ENCODE measurements at regions not wholly inside any gene's neighbourhood (a gene's known extent, or its start where the extent isn't known, plus 50 kb on each side); places are given as distances from the start of the nearest gene placed in this dataset.

- TF ChIP-seq MED8 (CRISPR knock-in tag; IDR thresholded peaks at IDR 0.05; ENCODE audit: insufficient replicate concordance) (no peak), ZEB1 (IDR thresholded peaks at IDR 0.05; ENCODE audit: insufficient replicate concordance, low read depth) (no peak), SRSF4 (IDR thresholded peaks at IDR 0.05; ENCODE audit: low read depth, low read length, poor library complexity, severe bottlenecking) (no peak), PHB2 (IDR thresholded peaks at IDR 0.05; ENCODE audit: partially characterized antibody) (no peak), E2F5 (CRISPR knock-in tag; conservative IDR thresholded peaks at IDR 0.05) (no peak), NCOA5 (CRISPR knock-in tag; IDR thresholded peaks at IDR 0.05) (no peak)
- TF ChIP-seq, protein P1, sequence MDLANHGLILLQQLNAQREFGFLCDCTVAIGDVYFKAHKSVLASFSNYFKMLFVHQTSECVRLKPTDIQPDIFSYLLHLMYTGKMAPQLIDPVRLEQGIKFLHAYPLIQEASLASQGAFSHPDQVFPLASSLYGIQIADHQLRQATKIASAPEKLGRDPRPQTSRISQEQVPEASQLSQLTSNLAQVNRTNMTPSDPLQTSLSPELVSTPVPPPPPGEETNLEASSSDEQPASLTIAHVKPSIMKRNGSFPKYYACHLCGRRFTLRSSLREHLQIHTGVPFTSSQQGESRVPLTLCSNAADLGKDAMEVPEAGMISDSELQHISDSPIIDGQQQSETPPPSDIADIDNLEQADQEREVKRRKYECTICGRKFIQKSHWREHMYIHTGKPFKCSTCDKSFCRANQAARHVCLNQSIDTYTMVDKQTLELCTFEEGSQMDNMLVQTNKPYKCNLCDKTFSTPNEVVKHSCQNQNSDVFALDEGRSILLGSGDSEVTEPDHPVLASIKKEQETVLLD (CRISPR knock-in tag; IDR thresholded peaks at IDR 0.05; ENCODE audit: low read depth), result no peak
- Histone ChIP-seq H3K9ac (ENCODE audit: insufficient read depth, low read depth, low read length) (no peak overlapping the region), H3K4me2 (ENCODE audit: low read depth, low read length) (no peak overlapping the region), H3K36me3 (replicated peaks in 1 of 2; ENCODE audit: control insufficient read depth in 1 of 2, insufficient read depth in 2 of 2, low read length in 2 of 2) (no peaks in the 10 kb centered on the region), H3K9me3 (ENCODE audit: low read length) (no peaks in the 10 kb centered on the region), H3K27ac (ENCODE audit: extremely low read length, insufficient read depth, low read length) (no peak overlapping the region), H3K27me3 (ENCODE audit: control insufficient read depth in 1 of 2, insufficient read depth in 2 of 2, low read length in 2 of 2) (no peaks in the 10 kb centered on the region; a peak in 2 of 5 replicates), H4K20me1 (ENCODE audit: insufficient read depth, low read length) (no peaks in the 10 kb centered on the region), H2AFZ (ENCODE audit: low read length) (no peak overlapping the region), H3K79me2 (ENCODE audit: insufficient read depth, low read length) (no peaks in the 10 kb centered on the region), H3K4me3 (replicated peaks in 1 of 3; ENCODE audit: insufficient read depth in 1 of 3, low read depth in 2 of 3, low read length in 3 of 3) (no peak overlapping the region), H3K4me1 (ENCODE audit: insufficient read depth, low read length) (peaks cover 9% of the 10 kb centered on the region; the same call in 1 of the 2 replicates)
- CTCF ChIA-PET (ENCODE audit: low intra/inter-chr PET ratio, low total read pairs), result no interaction called here
- ATAC-seq (no peak), DNase-seq (ENCODE audit: low spot score) (no peak), FAIRE-seq (no peak)
- intact Hi-C loops (cut with micrococcal nuclease; ENCODE audit: unreplicated experiment) (no loop called here), in situ Hi-C loops (cut with HindIII; ENCODE audit: extremely low pct_ligation_motif_present, low pct_unique_long_range_greater_than_20kb) (no loop called here)
- POLR2A ChIA-PET, result no interaction called here
- BruUV-seq (replicated peaks), result no TSS peak
- 37% methylated on average over 3 of the region's 6 CpGs for WGBS (ENCODE audit: low lambda C conversion rate)
Measured at GRCh38 chr4:184936071-184936470, 82.2 kb upstream of the HELT start.

Measured in HepG2 (cell line).